ENCODE measurements at regions not wholly inside any gene's neighbourhood (a gene's known extent, or its start where the extent isn't known, plus 50 kb on each side); places are given as distances from the start of the nearest gene placed in this dataset.

- 46 to 65% (median 59%) methylated on average over 5 of the region's 5 CpGs for WGBS, 4 donors
- Histone ChIP-seq H3K36me3 (no peaks in the 10 kb centered on the region), H3K4me1 (no peaks in the 10 kb centered on the region), H3K27ac (no peak overlapping the region), H3K27me3 (no peaks in the 10 kb centered on the region), H3K4me3 (no peak overlapping the region), H3K9me3 (peaks cover 0 to 15% (median 0%) of the 10 kb centered on the region in 12 donors)
- DNase-seq, result no peak
- ATAC-seq, result no peak
- intact Hi-C loops (cut with DNase I), result no loop called here
- no peak for TF ChIP-seq POLR2A (IDR thresholded peaks at IDR 0.05)
- TF ChIP-seq, protein P1, sequence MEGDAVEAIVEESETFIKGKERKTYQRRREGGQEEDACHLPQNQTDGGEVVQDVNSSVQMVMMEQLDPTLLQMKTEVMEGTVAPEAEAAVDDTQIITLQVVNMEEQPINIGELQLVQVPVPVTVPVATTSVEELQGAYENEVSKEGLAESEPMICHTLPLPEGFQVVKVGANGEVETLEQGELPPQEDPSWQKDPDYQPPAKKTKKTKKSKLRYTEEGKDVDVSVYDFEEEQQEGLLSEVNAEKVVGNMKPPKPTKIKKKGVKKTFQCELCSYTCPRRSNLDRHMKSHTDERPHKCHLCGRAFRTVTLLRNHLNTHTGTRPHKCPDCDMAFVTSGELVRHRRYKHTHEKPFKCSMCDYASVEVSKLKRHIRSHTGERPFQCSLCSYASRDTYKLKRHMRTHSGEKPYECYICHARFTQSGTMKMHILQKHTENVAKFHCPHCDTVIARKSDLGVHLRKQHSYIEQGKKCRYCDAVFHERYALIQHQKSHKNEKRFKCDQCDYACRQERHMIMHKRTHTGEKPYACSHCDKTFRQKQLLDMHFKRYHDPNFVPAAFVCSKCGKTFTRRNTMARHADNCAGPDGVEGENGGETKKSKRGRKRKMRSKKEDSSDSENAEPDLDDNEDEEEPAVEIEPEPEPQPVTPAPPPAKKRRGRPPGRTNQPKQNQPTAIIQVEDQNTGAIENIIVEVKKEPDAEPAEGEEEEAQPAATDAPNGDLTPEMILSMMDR (IDR thresholded peaks at IDR 0.05), result no peak
These were observed 859.6 kb downstream of the EPHA3 start for GRCh38 chr3:89966877-89967665.

DNA sequence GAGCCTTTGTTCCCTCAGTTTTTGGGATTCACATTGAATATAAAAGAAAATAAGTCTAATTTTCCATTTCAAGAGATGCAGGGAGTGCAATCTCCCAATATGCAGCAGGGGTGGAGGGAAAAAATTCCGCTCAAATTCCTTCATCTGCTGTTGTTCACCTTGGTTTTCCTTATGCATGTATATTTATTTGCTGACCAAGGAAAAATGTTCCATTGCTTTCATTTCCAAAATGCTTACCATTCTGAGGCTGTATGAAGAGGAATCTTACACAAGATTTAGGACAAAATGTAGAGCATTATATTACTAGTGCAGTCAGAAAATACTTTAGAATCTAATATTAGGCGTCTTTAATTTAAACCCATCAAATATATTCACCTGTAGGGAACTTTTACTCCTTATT lies 863.9 kb downstream of the EPHA3 start:
- Histone ChIP-seq H3K4me1 (no peaks in the 10 kb centered on the region), H3K36me3 (no peaks in the 10 kb centered on the region), H3K27ac (no peak overlapping the region), H3K27me3 (no peaks in the 10 kb centered on the region), H3K9me3 (peaks cover 0 to 15% (median 0%) of the 10 kb centered on the region in 12 donors), H3K4me3 (no peak overlapping the region)
- ATAC-seq, result no peak
- 86 to 91% (median 87%) methylated on average over 2 of the region's 2 CpGs for WGBS, 4 donors
- TF ChIP-seq POLR2A (IDR thresholded peaks at IDR 0.05), result no peak
- TF ChIP-seq, protein P1 (IDR thresholded peaks at IDR 0.05), result no peak
- intact Hi-C loops (cut with DNase I), result loop anchor here in 1 of 10 donors (10.0 kb wide), 1 partner anchor 47 kb away; no protein-coding TSS in a partner anchor
- no peak for DNase-seq

DNA sequence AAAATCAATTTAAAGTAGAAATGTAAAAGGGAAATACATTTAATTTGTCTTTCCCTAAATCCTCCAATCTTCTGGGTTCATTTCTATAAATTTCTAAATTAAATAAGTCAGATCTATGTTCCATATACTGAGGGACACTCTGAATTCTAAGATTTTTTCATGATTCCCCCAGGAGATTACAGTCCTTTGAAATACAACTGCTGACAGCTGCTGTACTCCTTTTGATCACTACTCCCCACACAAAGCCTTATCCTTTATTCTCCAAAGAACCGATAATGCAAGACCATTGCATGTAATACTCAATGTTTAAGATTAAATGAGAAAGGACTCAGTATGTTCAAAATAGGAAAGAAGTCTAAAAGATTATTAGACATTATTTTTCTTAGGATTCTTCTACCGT lies 865.7 kb downstream of the EPHA3 start:
- intact Hi-C loops (cut with DNase I), result loop anchor here in 1 of 10 donors (10.0 kb wide), 1 partner anchor 48 kb away; no protein-coding TSS in a partner anchor
- Histone ChIP-seq H3K9me3 (peaks cover 0 to 11% (median 0%) of the 10 kb centered on the region in 12 donors), H3K27me3 (no peaks in the 10 kb centered on the region), H3K27ac (no peak overlapping the region), H3K4me1 (no peaks in the 10 kb centered on the region), H3K4me3 (no peak overlapping the region), H3K36me3 (no peaks in the 10 kb centered on the region)
- DNase-seq, result no peak
- WGBS, 4 donors, result 69 to 77% (median 74%) methylated on average over 2 of the region's 2 CpGs
- TF ChIP-seq, protein P1 (IDR thresholded peaks at IDR 0.05), result no peak
- TF ChIP-seq POLR2A (IDR thresholded peaks at IDR 0.05), result no peak
- ATAC-seq, result no peak

DNA sequence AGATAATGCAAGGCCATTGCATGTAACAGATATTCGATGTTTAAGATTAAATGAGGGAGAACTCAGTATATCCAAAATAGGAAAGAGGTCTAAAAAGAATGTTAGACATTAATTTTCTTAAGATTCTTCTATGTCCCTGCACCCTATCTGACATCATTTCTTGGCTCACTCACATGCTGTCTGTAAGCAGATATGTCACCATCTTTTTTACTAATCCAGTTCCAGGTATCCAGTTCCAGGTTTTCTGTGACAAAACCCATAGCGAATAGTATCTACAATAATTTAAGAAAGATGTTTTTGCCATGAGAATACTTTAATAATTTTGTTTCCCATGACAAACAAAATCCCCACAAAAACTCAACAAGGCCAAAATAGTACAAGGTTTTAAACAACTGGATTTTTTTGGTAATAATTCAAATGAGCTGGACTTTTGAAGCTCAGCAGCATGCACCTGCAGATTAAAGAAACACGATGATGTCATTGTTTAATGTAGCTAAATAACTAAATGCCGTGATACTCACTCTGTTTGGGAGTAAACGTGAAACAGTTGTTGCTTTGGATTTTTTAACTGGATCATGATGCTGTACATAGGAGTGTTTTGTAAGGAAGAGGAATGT lies 867.6 kb downstream of the EPHA3 start:
- intact Hi-C loops (cut with DNase I), result loop anchor here in 1 of 10 donors (10.0 kb wide), 1 partner anchor 50 kb away; no protein-coding TSS in a partner anchor
- DNase-seq (no peak), ATAC-seq (no peak)
- Histone ChIP-seq H3K27me3 (no peaks in the 10 kb centered on the region), H3K4me3 (no peak overlapping the region), H3K36me3 (no peaks in the 10 kb centered on the region), H3K4me1 (no peaks in the 10 kb centered on the region), H3K27ac (no peak overlapping the region), H3K9me3 (no peaks in the 10 kb centered on the region)
- 81 to 87% (median 83%) methylated on average over 5 of the region's 5 CpGs for WGBS, 4 donors
- no peak for TF ChIP-seq POLR2A (IDR thresholded peaks at IDR 0.05)
- TF ChIP-seq, protein P1 (IDR thresholded peaks at IDR 0.05), result no peak
